Endometrium (tissue), 2 donors: ENCODE measurements at regions not wholly inside any gene's neighbourhood (a gene's known extent, or its start where the extent isn't known, plus 50 kb on each side); places are given as distances from the start of the nearest gene placed in this dataset.
"Not testable (repeated sequence)": the region's sequence is repeated elsewhere in the genome, so short reads cannot be mapped to it uniquely, and the experiment has no call there.

ENCODE experiments used
- FAIRE-seq: peaks from 2 replicates; lab custom pipeline; 2012; peaks lifted over from hg19 to GRCh38; lab: Jason Lieb, UNC
- donor health status: control.
- donor health status: control.

- no peak for FAIRE-seq
Measured at GRCh38 chr3:124640635-124641306, 89.5 kb upstream of the UMPS start.

- FAIRE-seq, result no peak
Measured at GRCh38 chr3:124643453-124643852, 86.8 kb upstream of the UMPS start.

GRCh38 chr3:124646186-124646585, 84.1 kb upstream of the UMPS start:
- not testable (repeated sequence) for FAIRE-seq

GRCh38 chr3:124648551-124648950, 81.7 kb upstream of the UMPS start:
- no peak for FAIRE-seq

- no peak for FAIRE-seq
Measured at GRCh38 chr3:124650798-124651197, 79.5 kb upstream of the UMPS start.

GRCh38 chr3:124651416-124651815, 78.8 kb upstream of the UMPS start:
- FAIRE-seq, result not testable (repeated sequence)

- FAIRE-seq, result no peak
Measured at GRCh38 chr3:124652009-124652408, 78.2 kb upstream of the UMPS start.

GRCh38 chr3:124653071-124653796, 77.0 kb upstream of the UMPS start:
- FAIRE-seq, result no peak

- FAIRE-seq, result no peak
Measured at GRCh38 chr3:124653797-124654469, 76.3 kb upstream of the UMPS start.

- no peak for FAIRE-seq
Measured at GRCh38 chr3:124654470-124654845, 75.8 kb upstream of the UMPS start.

GRCh38 chr3:124656531-124656930, 73.7 kb upstream of the UMPS start:
- no peak for FAIRE-seq

- FAIRE-seq, result no peak
Measured at GRCh38 chr3:124657138-124657537, 73.1 kb upstream of the UMPS start.

- no peak for FAIRE-seq
Measured at GRCh38 chr3:124658270-124658669, 72.0 kb upstream of the UMPS start.

GRCh38 chr3:124659175-124659574, 71.1 kb upstream of the UMPS start:
- no peak for FAIRE-seq

GRCh38 chr3:124660599-124660998, 69.7 kb upstream of the UMPS start:
- no peak for FAIRE-seq

GRCh38 chr3:124663690-124664089, 66.6 kb upstream of the UMPS start:
- FAIRE-seq, result no peak

GRCh38 chr3:124664804-124665203, 65.4 kb upstream of the UMPS start:
- no peak for FAIRE-seq

GRCh38 chr3:124666067-124666466, 64.2 kb upstream of the UMPS start:
- no peak for FAIRE-seq

GRCh38 chr3:124669470-124669869, 60.8 kb upstream of the UMPS start:
- no peak for FAIRE-seq

GRCh38 chr3:124671106-124671505, 59.1 kb upstream of the UMPS start:
- FAIRE-seq, result no peak

- no peak for FAIRE-seq
Measured at GRCh38 chr3:124674336-124674735, 55.9 kb upstream of the UMPS start.

GRCh38 chr3:124676236-124676635, 54.0 kb upstream of the UMPS start:
- FAIRE-seq, result no peak

- no peak for FAIRE-seq
Measured at GRCh38 chr3:124679048-124679638, 51.1 kb upstream of the UMPS start.
